Tibial artery (tissue), 4 donors: ENCODE measurements at regions not wholly inside any gene's neighbourhood (a gene's known extent, or its start where the extent isn't known, plus 50 kb on each side); places are given as distances from the start of the nearest gene placed in this dataset.

ENCODE experiments used
- DNase-seq, 2 donors: peaks; one replicate each; pipeline ENCODE4 v3.0.0-alpha.2; 2019
- H3K27ac ChIP-seq, 2 donors: fragments of 200-600 bp; sonication (generic) in 1 of 2; 1 replicate in 1 of 2; 2 replicates in 1 of 2; pipeline ENCODE4 v1.5.1; 2018 to 2019; ENCODE audit warnings: mild to moderate bottlenecking in 1 of 2
- H3K27me3 ChIP-seq, 2 donors: fragments of 200-600 bp; sonication (generic) in 1 of 2; one replicate each; pipeline versions ENCODE4 v1.5.1 to v1.6.0; 2016 to 2019
- H3K36me3 ChIP-seq, 3 donors: fragments of 200-600 bp; sonication (generic) in 2 of 3; one replicate each; pipeline ENCODE4 v1.5.1; 2016 to 2019; ENCODE audit warnings: mild to moderate bottlenecking in 2 of 3
- H3K4me1 ChIP-seq, 4 donors: fragments of 200-600 bp; sonication (generic) in 2 of 4; 1 replicate in 3 of 4; 2 replicates in 1 of 4; pipeline ENCODE4 v1.5.1; 2016 to 2019
- H3K4me3 ChIP-seq, 2 donors: fragments of 200-600 bp; sonication (generic) in 1 of 2; 1 replicate in 1 of 2; 2 replicates in 1 of 2; pipeline ENCODE4 v1.5.1; 2018 to 2019; ENCODE audit warnings: mild to moderate bottlenecking in 2 of 2
- H3K9me3 ChIP-seq, 3 donors: fragments of 200-600 bp; sonication (generic) in 1 of 3; one replicate each; pipeline ENCODE4 v1.5.1; 2016 to 2019
- CTCF ChIP-seq, 2 experiments: fragments of 200-600 bp in 1 of 2; fragments of 450-650 bp in 1 of 2; IDR thresholded peaks; one replicate each; pipeline ENCODE4 v1.5.1; 2017 to 2019; ENCODE audit warnings: antibody characterized with exemption in 2 of 2, mild to moderate bottlenecking in 1 of 2, moderate library complexity in 1 of 2
- intact Hi-C: fragments of 100-400 bp; cut with DNase I; formaldehyde crosslinking; loops from one replicate; pipeline ENCODE4 v1.15.0; 2023; ENCODE audit warnings: low total_unique reads

- Histone ChIP-seq H3K27me3 (no peaks in the 10 kb centered on the region), H3K27ac (no peak overlapping the region), H3K9me3 (no peaks in the 10 kb centered on the region), H3K36me3 (no peaks in the 10 kb centered on the region), H3K4me3 (no peak overlapping the region), H3K4me1 (no peaks in the 10 kb centered on the region)
- no peak for DNase-seq
- intact Hi-C loops, result no loop called here
- no peak for TF ChIP-seq CTCF (IDR thresholded peaks at IDR 0.05)
Measured at GRCh38 chr2:117086943-117087250, 727.6 kb upstream of the DDX18 start.

GRCh38 chr2:117087535-117088291 is 726.8 kb upstream of the DDX18 start:
- Histone ChIP-seq H3K4me3 (no peak overlapping the region), H3K36me3 (no peaks in the 10 kb centered on the region), H3K4me1 (no peaks in the 10 kb centered on the region), H3K27ac (no peak overlapping the region), H3K9me3 (no peaks in the 10 kb centered on the region), H3K27me3 (no peaks in the 10 kb centered on the region)
- DNase-seq, result no peak
- intact Hi-C loops, result no loop called here
- no peak for TF ChIP-seq CTCF (IDR thresholded peaks at IDR 0.05)

GRCh38 chr2:117091041-117091837 is 723.3 kb upstream of the DDX18 start:
- H3K4me1 ChIP-seq, result no peaks in the 10 kb centered on the region
- intact Hi-C loops, result no loop called here
- H3K27ac ChIP-seq, result no peak overlapping the region
- H3K36me3 ChIP-seq, result no peaks in the 10 kb centered on the region
- no peak for TF ChIP-seq CTCF (IDR thresholded peaks at IDR 0.05)
- no peaks in the 10 kb centered on the region for H3K27me3 ChIP-seq
- DNase-seq, result no peak
- H3K9me3 ChIP-seq, result no peaks in the 10 kb centered on the region
- no peak overlapping the region for H3K4me3 ChIP-seq

GRCh38 chr2:117101613-117102012 is 712.9 kb upstream of the DDX18 start:
- Histone ChIP-seq H3K4me1 (no peaks in the 10 kb centered on the region), H3K9me3 (no peaks in the 10 kb centered on the region), H3K27me3 (no peaks in the 10 kb centered on the region), H3K27ac (no peak overlapping the region), H3K36me3 (no peaks in the 10 kb centered on the region), H3K4me3 (no peak overlapping the region)
- TF ChIP-seq CTCF (IDR thresholded peaks at IDR 0.05), result no peak
- intact Hi-C loops, result no loop called here
- no peak for DNase-seq

- no peak overlapping the region for H3K4me3 ChIP-seq
- H3K9me3 ChIP-seq, result no peaks in the 10 kb centered on the region
- H3K36me3 ChIP-seq, result no peaks in the 10 kb centered on the region
- H3K27ac ChIP-seq, result no peak overlapping the region
- H3K4me1 ChIP-seq, result no peaks in the 10 kb centered on the region
- intact Hi-C loops, result no loop called here
- DNase-seq, result no peak
- H3K27me3 ChIP-seq, result no peaks in the 10 kb centered on the region
- TF ChIP-seq CTCF (IDR thresholded peaks at IDR 0.05), result no peak
Measured at GRCh38 chr2:117108741-117109267, 705.7 kb upstream of the DDX18 start.
